ENCODE measurements at regions not wholly inside any gene's neighbourhood (a gene's known extent, or its start where the extent isn't known, plus 50 kb on each side); places are given as distances from the start of the nearest gene placed in this dataset.

DNA sequence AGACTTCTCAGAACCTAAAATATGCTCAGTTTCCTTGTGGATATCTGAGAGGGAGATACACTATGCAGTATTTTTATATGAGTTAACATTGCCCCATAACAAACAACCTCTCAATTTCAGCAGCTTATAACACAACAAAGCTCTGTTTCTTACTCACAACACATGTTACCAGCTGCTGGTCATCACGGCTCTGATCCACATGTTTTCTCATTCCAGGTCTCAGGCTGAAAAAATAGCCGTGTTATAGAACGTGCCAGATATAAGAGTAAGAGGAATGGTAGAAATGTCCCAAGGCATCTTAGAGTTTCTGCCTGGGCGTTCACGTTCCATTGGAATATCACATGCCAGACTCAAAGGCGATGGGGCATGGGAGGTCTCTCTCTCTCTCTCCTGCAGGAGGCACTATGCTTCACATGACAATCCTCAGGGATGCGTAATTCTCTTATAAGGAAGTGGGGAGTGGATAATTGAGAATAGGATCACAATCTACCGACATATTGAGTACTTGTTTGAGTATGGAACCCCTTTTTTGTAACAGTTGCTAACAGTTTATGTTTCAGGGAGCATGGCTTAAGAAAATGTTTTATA lies 246.6 kb downstream of the NHLRC3 start:
- Mint-ChIP-seq H3K27me3 (ENCODE audit: unreplicated experiment) (peaks cover 1% of the 10 kb centered on the region), H3K4me3 (ENCODE audit: unreplicated experiment) (no peak overlapping the region), H3K4me1 (ENCODE audit: unreplicated experiment) (peaks cover 10% of the 10 kb centered on the region), H3K27ac (ENCODE audit: unreplicated experiment) (no peak overlapping the region), H3K36me3 (ENCODE audit: low read depth, unreplicated experiment) (no peaks in the 10 kb centered on the region), H3K9me3 (ENCODE audit: unreplicated experiment) (no peaks in the 10 kb centered on the region)
- TF ChIP-seq, protein P1, sequence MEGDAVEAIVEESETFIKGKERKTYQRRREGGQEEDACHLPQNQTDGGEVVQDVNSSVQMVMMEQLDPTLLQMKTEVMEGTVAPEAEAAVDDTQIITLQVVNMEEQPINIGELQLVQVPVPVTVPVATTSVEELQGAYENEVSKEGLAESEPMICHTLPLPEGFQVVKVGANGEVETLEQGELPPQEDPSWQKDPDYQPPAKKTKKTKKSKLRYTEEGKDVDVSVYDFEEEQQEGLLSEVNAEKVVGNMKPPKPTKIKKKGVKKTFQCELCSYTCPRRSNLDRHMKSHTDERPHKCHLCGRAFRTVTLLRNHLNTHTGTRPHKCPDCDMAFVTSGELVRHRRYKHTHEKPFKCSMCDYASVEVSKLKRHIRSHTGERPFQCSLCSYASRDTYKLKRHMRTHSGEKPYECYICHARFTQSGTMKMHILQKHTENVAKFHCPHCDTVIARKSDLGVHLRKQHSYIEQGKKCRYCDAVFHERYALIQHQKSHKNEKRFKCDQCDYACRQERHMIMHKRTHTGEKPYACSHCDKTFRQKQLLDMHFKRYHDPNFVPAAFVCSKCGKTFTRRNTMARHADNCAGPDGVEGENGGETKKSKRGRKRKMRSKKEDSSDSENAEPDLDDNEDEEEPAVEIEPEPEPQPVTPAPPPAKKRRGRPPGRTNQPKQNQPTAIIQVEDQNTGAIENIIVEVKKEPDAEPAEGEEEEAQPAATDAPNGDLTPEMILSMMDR (IDR thresholded peaks at IDR 0.05; ENCODE audit: unreplicated experiment) = no peak
- no peak for DNase-seq (ENCODE audit: low spot score)

Measured in endothelial cell (in vitro differentiated cells).